ENCODE measurements at regions not wholly inside any gene's neighbourhood (a gene's known extent, or its start where the extent isn't known, plus 50 kb on each side); places are given as distances from the start of the nearest gene placed in this dataset.

DNA sequence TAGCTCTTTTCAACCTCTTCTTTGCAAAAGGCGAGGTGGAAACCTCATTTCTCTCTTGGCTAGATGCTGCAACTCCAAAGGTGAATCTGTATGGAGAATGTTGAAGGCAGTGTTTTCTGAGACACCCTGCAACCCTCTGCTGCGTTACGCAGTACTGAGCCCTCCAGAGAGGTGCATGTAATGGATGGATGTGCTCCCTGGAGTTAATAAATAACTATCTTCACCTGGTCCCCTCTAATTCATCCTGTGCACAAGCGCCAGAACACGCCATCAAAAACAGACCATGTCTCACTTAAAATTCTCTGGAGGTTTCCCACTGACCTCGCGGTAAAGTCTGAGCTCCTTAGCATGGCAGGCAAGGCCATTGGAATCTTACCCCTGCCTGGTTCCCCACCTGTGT lies 234.4 kb upstream of the PWP1 start:
- no peak for DNase-seq (ENCODE audit: extremely low spot score, unreplicated experiment)
- Mint-ChIP-seq H3K27me3 (ENCODE audit: unreplicated experiment) (peaks cover 7% of the 10 kb centered on the region), H3K4me3 (ENCODE audit: unreplicated experiment) (no peak overlapping the region), H3K4me1 (ENCODE audit: unreplicated experiment) (no peaks in the 10 kb centered on the region), H3K9me3 (ENCODE audit: unreplicated experiment) (no peaks in the 10 kb centered on the region), H3K36me3 (ENCODE audit: unreplicated experiment) (no peaks in the 10 kb centered on the region), H3K27ac (ENCODE audit: unreplicated experiment) (no peak overlapping the region)
- TF ChIP-seq, protein P1, sequence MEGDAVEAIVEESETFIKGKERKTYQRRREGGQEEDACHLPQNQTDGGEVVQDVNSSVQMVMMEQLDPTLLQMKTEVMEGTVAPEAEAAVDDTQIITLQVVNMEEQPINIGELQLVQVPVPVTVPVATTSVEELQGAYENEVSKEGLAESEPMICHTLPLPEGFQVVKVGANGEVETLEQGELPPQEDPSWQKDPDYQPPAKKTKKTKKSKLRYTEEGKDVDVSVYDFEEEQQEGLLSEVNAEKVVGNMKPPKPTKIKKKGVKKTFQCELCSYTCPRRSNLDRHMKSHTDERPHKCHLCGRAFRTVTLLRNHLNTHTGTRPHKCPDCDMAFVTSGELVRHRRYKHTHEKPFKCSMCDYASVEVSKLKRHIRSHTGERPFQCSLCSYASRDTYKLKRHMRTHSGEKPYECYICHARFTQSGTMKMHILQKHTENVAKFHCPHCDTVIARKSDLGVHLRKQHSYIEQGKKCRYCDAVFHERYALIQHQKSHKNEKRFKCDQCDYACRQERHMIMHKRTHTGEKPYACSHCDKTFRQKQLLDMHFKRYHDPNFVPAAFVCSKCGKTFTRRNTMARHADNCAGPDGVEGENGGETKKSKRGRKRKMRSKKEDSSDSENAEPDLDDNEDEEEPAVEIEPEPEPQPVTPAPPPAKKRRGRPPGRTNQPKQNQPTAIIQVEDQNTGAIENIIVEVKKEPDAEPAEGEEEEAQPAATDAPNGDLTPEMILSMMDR (IDR thresholded peaks at IDR 0.05): no peak

DNA sequence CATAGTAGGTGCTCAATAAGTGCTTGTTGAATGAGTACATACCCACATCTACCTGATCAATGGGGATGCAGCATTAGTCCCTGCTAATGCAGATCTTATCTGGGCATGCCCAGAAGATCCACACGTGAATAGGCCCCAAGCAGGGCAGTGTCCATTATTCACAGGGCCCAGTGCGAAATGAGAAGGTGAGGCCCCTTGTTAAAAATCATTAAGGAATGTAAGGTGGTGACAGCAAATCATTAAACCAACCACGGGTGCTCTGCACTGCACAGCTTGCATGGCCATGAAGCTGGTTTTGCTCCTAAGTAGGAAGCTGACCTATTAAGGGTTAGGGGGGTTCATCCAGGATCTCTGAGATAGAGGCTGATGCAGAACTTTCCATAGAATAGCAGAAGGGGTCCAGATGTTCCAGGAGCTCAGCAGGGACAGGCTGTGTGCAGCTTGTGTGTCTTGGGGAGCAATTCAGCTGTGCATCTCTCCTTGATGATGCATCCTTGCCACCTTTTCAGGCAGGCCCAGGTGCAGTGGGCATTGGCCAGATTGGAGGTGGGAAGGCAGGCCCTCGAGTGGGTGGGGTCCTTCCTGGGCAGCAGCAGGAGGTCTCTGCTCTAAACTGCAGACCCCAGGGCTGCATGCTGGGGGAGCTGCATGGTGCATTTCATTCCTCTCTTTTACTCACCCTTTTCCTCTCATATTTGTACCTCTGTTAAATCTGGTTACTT lies 231.3 kb upstream of the PWP1 start:
- TF ChIP-seq, protein P1 (IDR thresholded peaks at IDR 0.05): no peak
- Mint-ChIP-seq H3K27me3 (ENCODE audit: unreplicated experiment) (peaks cover 7% of the 10 kb centered on the region), H3K27ac (ENCODE audit: unreplicated experiment) (no peak overlapping the region), H3K4me1 (ENCODE audit: unreplicated experiment) (no peaks in the 10 kb centered on the region), H3K4me3 (ENCODE audit: unreplicated experiment) (no peak overlapping the region), H3K36me3 (ENCODE audit: unreplicated experiment) (no peaks in the 10 kb centered on the region), H3K9me3 (ENCODE audit: unreplicated experiment) (no peaks in the 10 kb centered on the region)
- DNase-seq (ENCODE audit: extremely low spot score, unreplicated experiment): no peak

DNA sequence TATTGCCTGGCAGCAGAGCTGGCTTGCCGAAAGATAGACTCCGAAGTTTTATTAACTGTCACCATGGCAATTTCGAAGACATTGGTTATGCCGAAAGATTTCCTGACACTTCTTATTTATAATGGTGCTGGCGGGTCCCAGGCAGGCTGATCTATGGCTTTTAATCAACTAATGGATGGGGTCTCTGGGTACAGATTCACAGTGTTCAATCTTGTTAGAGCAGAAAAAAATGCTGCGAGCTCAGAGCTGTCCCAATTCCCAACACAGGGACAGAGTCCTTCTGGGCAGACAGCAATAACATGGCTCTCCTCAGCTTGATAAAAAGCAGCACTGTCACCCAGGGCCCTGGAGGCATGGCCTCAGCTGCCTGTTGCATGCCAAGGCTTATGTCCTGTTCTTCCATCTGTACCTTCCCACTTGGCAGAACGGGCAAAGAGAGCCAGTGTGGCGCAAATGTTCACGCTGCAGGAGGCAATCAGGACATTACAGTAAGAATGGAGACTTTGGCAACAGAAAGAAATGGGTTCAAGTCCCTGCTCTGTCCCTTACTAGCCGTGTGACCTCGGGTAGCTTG lies 228.2 kb upstream of the PWP1 start:
- Mint-ChIP-seq H3K27me3 (ENCODE audit: unreplicated experiment) (no peaks in the 10 kb centered on the region), H3K4me1 (ENCODE audit: unreplicated experiment) (peaks cover 4% of the 10 kb centered on the region), H3K4me3 (ENCODE audit: unreplicated experiment) (no peak overlapping the region), H3K9me3 (ENCODE audit: unreplicated experiment) (no peaks in the 10 kb centered on the region), H3K27ac (ENCODE audit: unreplicated experiment) (no peak overlapping the region), H3K36me3 (ENCODE audit: unreplicated experiment) (no peaks in the 10 kb centered on the region)
- no peak for DNase-seq (ENCODE audit: extremely low spot score, unreplicated experiment)
- TF ChIP-seq, protein P1 (IDR thresholded peaks at IDR 0.05): no peak

DNA sequence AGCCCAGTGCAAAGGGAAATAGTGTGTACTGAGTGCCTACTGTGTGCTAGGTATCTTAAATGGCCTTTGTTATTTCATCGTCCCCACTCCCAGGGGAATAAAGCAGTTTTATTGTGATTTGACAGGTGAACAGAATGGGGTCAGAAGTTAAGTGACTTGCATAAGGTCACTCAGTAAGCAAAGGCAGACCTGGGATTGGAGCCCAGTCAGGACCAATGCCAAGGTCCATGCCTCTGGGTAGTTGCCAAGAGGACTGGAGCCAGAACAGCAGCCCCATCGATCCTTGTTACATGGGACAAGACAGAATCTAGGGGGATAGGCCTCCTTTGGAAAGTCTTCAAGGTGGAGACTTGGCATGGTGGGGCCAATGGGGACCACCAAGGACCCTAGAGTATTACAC lies 227.4 kb upstream of the PWP1 start:
- no peak for DNase-seq (ENCODE audit: extremely low spot score, unreplicated experiment)
- Mint-ChIP-seq H3K27me3 (ENCODE audit: unreplicated experiment) (no peaks in the 10 kb centered on the region), H3K4me3 (ENCODE audit: unreplicated experiment) (no peak overlapping the region), H3K27ac (ENCODE audit: unreplicated experiment) (no peak overlapping the region), H3K9me3 (ENCODE audit: unreplicated experiment) (no peaks in the 10 kb centered on the region), H3K36me3 (ENCODE audit: unreplicated experiment) (no peaks in the 10 kb centered on the region), H3K4me1 (ENCODE audit: unreplicated experiment) (peaks cover 4% of the 10 kb centered on the region)
- TF ChIP-seq, protein P1 (IDR thresholded peaks at IDR 0.05): no peak

DNA sequence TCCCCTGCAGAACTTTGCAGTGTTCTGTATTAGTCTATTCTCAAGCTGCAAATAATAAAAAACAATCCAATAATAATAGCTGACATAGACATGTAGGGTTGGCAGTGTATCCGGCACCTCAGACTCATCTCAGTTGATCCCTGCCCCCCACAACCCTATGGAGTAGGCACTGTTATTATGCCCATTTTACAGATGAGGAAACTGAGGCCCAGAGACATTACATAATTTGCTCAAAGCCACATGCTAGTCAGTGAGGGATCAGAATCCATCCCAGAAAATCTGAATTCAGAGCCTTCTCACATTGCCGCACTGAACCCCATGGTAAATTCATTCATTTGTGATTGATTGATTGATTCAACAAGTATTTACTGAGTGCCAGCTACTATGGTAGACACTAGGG lies 226.6 kb upstream of the PWP1 start:
- Mint-ChIP-seq H3K4me1 (ENCODE audit: unreplicated experiment) (peaks cover 4% of the 10 kb centered on the region), H3K27me3 (ENCODE audit: unreplicated experiment) (no peaks in the 10 kb centered on the region), H3K36me3 (ENCODE audit: unreplicated experiment) (no peaks in the 10 kb centered on the region), H3K9me3 (ENCODE audit: unreplicated experiment) (no peaks in the 10 kb centered on the region), H3K4me3 (ENCODE audit: unreplicated experiment) (no peak overlapping the region), H3K27ac (ENCODE audit: unreplicated experiment) (no peak overlapping the region)
- DNase-seq (ENCODE audit: extremely low spot score, unreplicated experiment): no peak
- TF ChIP-seq, protein P1 (IDR thresholded peaks at IDR 0.05): no peak

All from osteocyte (in vitro differentiated cells).